Muscle layer of colon (tissue), 2 donors: ENCODE measurements at regions not wholly inside any gene's neighbourhood (a gene's known extent, or its start where the extent isn't known, plus 50 kb on each side); places are given as distances from the start of the nearest gene placed in this dataset.
"Not testable (repeated sequence)": the region's sequence is repeated elsewhere in the genome, so short reads cannot be mapped to it uniquely, and the experiment has no call there.

ENCODE experiments used
- H3K27ac ChIP-seq: one replicate; pipeline ENCODE4 v1.7.0; 2013; ENCODE audit warnings: low read depth, mild to moderate bottlenecking, low read length, moderate library complexity
- H3K27me3 ChIP-seq, 2 donors: one replicate each; pipeline ENCODE4 v1.7.0; 2013; ENCODE audit warnings: low read length in 2 of 2, mild to moderate bottlenecking in 2 of 2; ENCODE audit not compliant: insufficient read depth in 2 of 2, control insufficient read depth in 1 of 2
- H3K36me3 ChIP-seq: one replicate; pipeline ENCODE4 v1.7.0; 2013; ENCODE audit warnings: mild to moderate bottlenecking, low read length; ENCODE audit not compliant: insufficient read depth
- H3K4me1 ChIP-seq: one replicate; pipeline ENCODE4 v1.7.0; 2013; ENCODE audit warnings: mild to moderate bottlenecking, low read length; ENCODE audit not compliant: insufficient read depth
- H3K4me3 ChIP-seq, 2 donors: one replicate each; pipeline ENCODE4 v1.7.0; 2013; ENCODE audit warnings: low read length in 2 of 2, low read depth in 1 of 2, mild to moderate bottlenecking in 1 of 2, moderate library complexity in 1 of 2
- H3K9ac ChIP-seq: one replicate; pipeline ENCODE4 v1.7.0; 2013; ENCODE audit warnings: low read length
- H3K9me3 ChIP-seq: one replicate; pipeline ENCODE4 v1.7.0; 2013; ENCODE audit warnings: mild to moderate bottlenecking, low read length
- donor health status: abdominal sarcoma.
- donor health status: Adenocarcinoma of cecum.

DNA sequence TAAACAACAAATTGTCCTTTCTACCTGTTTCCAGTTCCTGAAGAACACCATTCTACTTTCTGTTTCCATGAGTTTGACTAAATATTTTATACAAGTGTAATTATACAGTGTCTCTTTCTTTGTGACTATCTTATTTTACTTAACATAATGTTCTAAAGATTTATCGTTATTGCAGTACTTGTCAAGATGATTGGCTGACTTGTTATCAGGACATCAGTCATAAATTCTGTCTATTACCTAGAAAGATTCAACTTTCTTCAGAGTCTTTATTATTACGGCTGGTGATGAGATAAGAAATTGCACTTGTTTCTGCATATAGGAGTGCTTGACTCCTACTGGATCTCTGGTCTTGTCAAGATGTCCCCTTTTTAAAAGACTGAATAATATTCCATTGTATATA lies 93.9 kb upstream of the ZNF92 start:
- no peak overlapping the region for H3K9ac ChIP-seq
- no peak overlapping the region for H3K4me3 ChIP-seq
- H3K36me3 ChIP-seq: no peaks in the 10 kb centered on the region
- no peaks in the 10 kb centered on the region for H3K4me1 ChIP-seq
- H3K9me3 ChIP-seq: no peaks in the 10 kb centered on the region
- no peaks in the 10 kb centered on the region for H3K27me3 ChIP-seq
- H3K27ac ChIP-seq: no peak overlapping the region

DNA sequence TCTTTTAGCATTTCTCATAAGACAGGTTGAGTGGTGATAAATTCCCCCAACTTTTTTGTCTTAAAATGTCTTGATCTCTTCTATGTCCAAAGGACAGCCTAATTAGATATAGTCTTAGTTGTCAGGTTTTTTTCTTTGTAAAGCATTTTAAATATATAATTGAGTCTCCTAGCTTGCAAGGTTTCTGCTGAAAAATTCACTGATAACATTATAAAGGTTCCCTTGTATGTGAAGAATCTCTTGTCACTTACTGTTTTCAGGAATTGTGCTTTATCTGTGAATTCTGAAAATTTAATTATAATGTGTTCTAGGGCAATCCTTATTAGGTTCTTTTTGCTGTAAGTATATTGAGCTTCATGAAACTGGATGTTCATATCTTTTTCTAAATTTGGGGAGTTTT lies 96.8 kb upstream of the ZNF92 start:
- Histone ChIP-seq H3K9me3 (no peaks in the 10 kb centered on the region), H3K27me3 (no peaks in the 10 kb centered on the region)

GRCh38 chr7:65271502-65271901 lies 102.2 kb upstream of the ZNF92 start:
- not testable (repeated sequence) for H3K9ac ChIP-seq, H3K36me3 ChIP-seq, H3K4me1 ChIP-seq, H3K4me3 ChIP-seq, H3K9me3 ChIP-seq, H3K27ac ChIP-seq
- peaks cover 11 to 26% of the 10 kb centered on the region in 2 donors for H3K27me3 ChIP-seq

More for the DNA sequence above, 96.8 kb upstream of the ZNF92 start:
- Histone ChIP-seq H3K36me3 (no peaks in the 10 kb centered on the region), H3K4me3 (no peak overlapping the region), H3K9ac (no peak overlapping the region), H3K4me1 (no peaks in the 10 kb centered on the region), H3K27ac (no peak overlapping the region)

GRCh38 chr7:65269150-65269856 lies 104.4 kb upstream of the ZNF92 start:
- peaks cover 11 to 26% of the 10 kb centered on the region in 2 donors for H3K27me3 ChIP-seq
- peak overlapping the region in 1 of 2 donors; percentile 43 for H3K4me3 ChIP-seq
- H3K9ac ChIP-seq: no peak overlapping the region
- H3K27ac ChIP-seq: no peak overlapping the region
- H3K9me3 ChIP-seq: no peaks in the 10 kb centered on the region
- H3K36me3 ChIP-seq: no peaks in the 10 kb centered on the region
- peaks cover 8% of the 10 kb centered on the region for H3K4me1 ChIP-seq

DNA sequence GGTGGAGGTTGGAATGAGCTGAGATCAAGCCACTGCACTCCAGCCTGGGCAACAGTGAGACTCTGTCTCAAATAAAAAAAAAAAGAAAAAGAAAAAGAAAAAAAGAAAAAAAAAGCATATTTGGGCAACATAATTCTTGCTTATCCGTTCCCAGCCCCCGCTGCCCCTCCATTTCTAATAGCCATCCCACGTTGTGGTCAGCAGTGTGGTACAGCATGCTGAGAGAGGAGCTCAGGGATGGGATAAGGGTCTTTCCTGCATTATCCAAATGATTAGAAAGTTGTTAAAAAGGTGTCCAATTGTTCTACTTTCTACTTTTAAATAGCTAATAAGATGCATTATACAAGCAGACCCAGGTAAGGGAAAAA lies 104.9 kb upstream of the ZNF92 start:
- no peak overlapping the region for H3K4me3 ChIP-seq

DNA sequence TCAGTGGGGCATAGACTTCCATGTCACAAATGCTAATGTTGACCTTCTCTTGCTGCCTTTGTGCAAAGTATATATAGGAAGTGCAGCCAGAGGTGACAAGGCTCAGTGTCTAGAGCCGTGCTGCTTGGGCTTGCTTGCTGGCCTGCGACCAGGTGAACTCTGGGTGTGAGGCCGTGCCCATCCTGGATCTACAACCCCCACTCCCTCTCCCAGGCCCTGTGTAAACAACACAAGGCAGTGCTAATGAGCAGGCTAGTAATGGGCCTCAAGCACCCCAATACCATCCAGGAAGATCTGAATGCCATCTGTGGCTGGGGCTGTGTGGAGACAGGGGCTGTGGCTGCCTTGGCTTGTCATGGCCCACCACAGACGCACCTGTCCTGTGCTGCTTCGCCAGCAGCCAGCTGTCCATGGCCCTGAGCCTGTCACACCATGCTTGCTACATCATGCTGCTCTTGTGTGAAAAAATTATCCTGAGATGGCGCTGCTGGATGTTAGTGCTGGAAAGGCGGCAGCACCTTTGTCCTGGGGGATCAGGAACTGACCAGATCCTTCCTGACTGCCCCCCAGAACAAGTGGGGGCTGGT lies 107.6 kb upstream of the ZNF92 start:
- Histone ChIP-seq H3K4me3 (no peak overlapping the region), H3K27ac (no peak overlapping the region), H3K4me1 (peaks cover 8% of the 10 kb centered on the region), H3K36me3 (no peaks in the 10 kb centered on the region), H3K9me3 (no peaks in the 10 kb centered on the region), H3K9ac (no peak overlapping the region), H3K27me3 (peaks cover 11 to 20% of the 10 kb centered on the region in 2 donors)

More for the DNA sequence above, 104.9 kb upstream of the ZNF92 start:
- no peak overlapping the region for H3K9ac ChIP-seq
- no peak overlapping the region for H3K27ac ChIP-seq
- H3K27me3 ChIP-seq: peaks cover 11 to 26% of the 10 kb centered on the region in 2 donors
- peaks cover 8% of the 10 kb centered on the region for H3K4me1 ChIP-seq
- no peaks in the 10 kb centered on the region for H3K9me3 ChIP-seq
- no peaks in the 10 kb centered on the region for H3K36me3 ChIP-seq

GRCh38 chr7:65264258-65264657 lies 109.4 kb upstream of the ZNF92 start:
- no peaks in the 10 kb centered on the region for H3K36me3 ChIP-seq
- H3K4me3 ChIP-seq: no peak overlapping the region
- peaks cover 4 to 5% of the 10 kb centered on the region in 2 donors for H3K27me3 ChIP-seq
- no peak overlapping the region for H3K27ac ChIP-seq
- no peaks in the 10 kb centered on the region for H3K9me3 ChIP-seq
- peaks cover 2% of the 10 kb centered on the region for H3K4me1 ChIP-seq
- H3K9ac ChIP-seq: no peak overlapping the region

GRCh38 chr7:65260673-65261072 lies 113.0 kb upstream of the ZNF92 start:
- not testable (repeated sequence) for H3K36me3 ChIP-seq, H3K4me3 ChIP-seq, H3K9me3 ChIP-seq, H3K27ac ChIP-seq, H3K4me1 ChIP-seq, H3K27me3 ChIP-seq, H3K9ac ChIP-seq

GRCh38 chr7:65259864-65260525 lies 113.7 kb upstream of the ZNF92 start:
- not testable (repeated sequence) for H3K27me3 ChIP-seq, H3K4me3 ChIP-seq, H3K9me3 ChIP-seq, H3K27ac ChIP-seq, H3K4me1 ChIP-seq, H3K36me3 ChIP-seq, H3K9ac ChIP-seq

DNA sequence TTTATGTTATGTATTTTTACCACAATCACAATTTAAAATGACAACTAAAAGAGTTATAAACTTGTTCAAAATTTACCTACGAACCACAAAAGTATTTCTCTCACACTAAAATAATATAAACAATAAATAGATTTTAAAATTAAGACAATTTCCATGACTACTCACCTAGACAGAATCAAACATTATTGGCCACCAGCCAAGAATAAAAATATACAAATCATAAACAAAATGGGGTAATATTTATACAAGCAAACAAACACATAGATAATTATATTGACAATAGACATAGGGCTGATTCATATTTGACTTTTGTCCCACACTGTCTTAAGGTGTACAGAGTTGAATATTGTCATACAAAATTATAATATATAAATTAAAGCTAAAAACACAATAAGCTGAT lies 119.6 kb upstream of the ZNF92 start:
- Histone ChIP-seq H3K4me1 (no peaks in the 10 kb centered on the region), H3K27me3 (peaks cover 0 to 7% of the 10 kb centered on the region in 2 donors), H3K27ac (no peak overlapping the region), H3K36me3 (no peaks in the 10 kb centered on the region), H3K9ac (no peak overlapping the region), H3K9me3 (no peaks in the 10 kb centered on the region), H3K4me3 (no peak overlapping the region)

GRCh38 chr7:65251851-65252620 lies 121.6 kb upstream of the ZNF92 start:
- Histone ChIP-seq H3K27me3 (peaks cover 2 to 7% of the 10 kb centered on the region in 2 donors), H3K4me3 (peak overlapping the region; percentile 66 to 87), H3K36me3 (no peaks in the 10 kb centered on the region), H3K9me3 (no peaks in the 10 kb centered on the region), H3K27ac (no peak overlapping the region), H3K9ac (no peak overlapping the region), H3K4me1 (no peaks in the 10 kb centered on the region)
